Ascending aorta (tissue), 2 donors: ENCODE measurements at regions not wholly inside any gene's neighbourhood (a gene's known extent, or its start where the extent isn't known, plus 50 kb on each side); places are given as distances from the start of the nearest gene placed in this dataset.
"Not testable (repeated sequence)": the region's sequence is repeated elsewhere in the genome, so short reads cannot be mapped to it uniquely, and the experiment has no call there.

Source experiments
- DNase-seq, 2 donors: peaks; one replicate each; pipeline ENCODE4 v3.0.0-alpha.2; 2019; ENCODE audit warnings: low spot score in 2 of 2
- H3K27ac ChIP-seq, 2 donors: fragments of 200-600 bp; sonication (generic); one replicate each; pipeline ENCODE4 v1.5.1; 2016 to 2017; ENCODE audit warnings: mild to moderate bottlenecking in 1 of 2
- H3K27me3 ChIP-seq: fragments of 200-600 bp; sonication (generic); one replicate; pipeline ENCODE4 v1.5.1; 2017
- H3K36me3 ChIP-seq, 2 donors: fragments of 200-600 bp; sonication (generic); one replicate each; pipeline ENCODE4 v1.5.1; 2016
- H3K4me1 ChIP-seq, 2 donors: fragments of 200-600 bp; sonication (generic); one replicate each; pipeline ENCODE4 v1.5.1; 2016 to 2017; ENCODE audit warnings: mild to moderate bottlenecking in 1 of 2
- H3K4me3 ChIP-seq, 2 donors: fragments of 200-600 bp; sonication (generic); one replicate each; pipeline ENCODE4 v1.5.1; 2016 to 2017; ENCODE audit warnings: mild to moderate bottlenecking in 1 of 2
- H3K9me3 ChIP-seq, 2 donors: fragments of 200-600 bp; sonication (generic); one replicate each; pipeline ENCODE4 v1.5.1; 2016
- intact Hi-C: fragments of 100-400 bp; cut with DNase I; formaldehyde crosslinking; loops from one replicate; pipeline ENCODE4 v1.15.1; 2023
- TF ChIP-seq, protein P1 (sequence below), 3 experiments: fragments of 200-600 bp in 2 of 3; fragments of 450-650 bp in 1 of 3; sonication (generic) in 2 of 3; IDR thresholded peaks; one replicate each; pipeline ENCODE4 v1.5.1; 2016 to 2019; ENCODE audit warnings: antibody characterized with exemption in 3 of 3, mild to moderate bottlenecking in 1 of 3, moderate library complexity in 1 of 3

DNA sequence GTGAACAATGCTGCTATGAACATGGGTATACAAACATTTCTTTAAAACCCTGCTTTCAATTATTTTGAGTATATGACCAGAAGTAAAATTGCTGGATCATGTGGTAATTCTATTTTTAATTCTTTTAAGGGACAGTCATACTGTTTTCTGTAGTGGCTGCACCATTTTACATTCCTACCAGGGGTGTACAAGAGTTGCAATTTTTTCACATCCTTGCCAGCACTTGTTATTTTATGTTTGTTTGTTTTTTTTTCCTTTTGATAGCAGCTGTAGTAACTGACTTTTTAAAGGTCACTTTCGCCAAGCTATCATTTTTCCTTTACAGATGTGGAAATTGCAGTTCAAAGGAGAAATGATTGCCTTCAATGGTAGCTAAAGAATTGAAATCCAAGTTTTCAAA, 99.5 kb downstream of the GPR85 start:
- H3K4me1 ChIP-seq = peaks cover 0 to 5% of the 10 kb centered on the region in 2 donors
- intact Hi-C loops = no loop called here
- TF ChIP-seq, protein P1, sequence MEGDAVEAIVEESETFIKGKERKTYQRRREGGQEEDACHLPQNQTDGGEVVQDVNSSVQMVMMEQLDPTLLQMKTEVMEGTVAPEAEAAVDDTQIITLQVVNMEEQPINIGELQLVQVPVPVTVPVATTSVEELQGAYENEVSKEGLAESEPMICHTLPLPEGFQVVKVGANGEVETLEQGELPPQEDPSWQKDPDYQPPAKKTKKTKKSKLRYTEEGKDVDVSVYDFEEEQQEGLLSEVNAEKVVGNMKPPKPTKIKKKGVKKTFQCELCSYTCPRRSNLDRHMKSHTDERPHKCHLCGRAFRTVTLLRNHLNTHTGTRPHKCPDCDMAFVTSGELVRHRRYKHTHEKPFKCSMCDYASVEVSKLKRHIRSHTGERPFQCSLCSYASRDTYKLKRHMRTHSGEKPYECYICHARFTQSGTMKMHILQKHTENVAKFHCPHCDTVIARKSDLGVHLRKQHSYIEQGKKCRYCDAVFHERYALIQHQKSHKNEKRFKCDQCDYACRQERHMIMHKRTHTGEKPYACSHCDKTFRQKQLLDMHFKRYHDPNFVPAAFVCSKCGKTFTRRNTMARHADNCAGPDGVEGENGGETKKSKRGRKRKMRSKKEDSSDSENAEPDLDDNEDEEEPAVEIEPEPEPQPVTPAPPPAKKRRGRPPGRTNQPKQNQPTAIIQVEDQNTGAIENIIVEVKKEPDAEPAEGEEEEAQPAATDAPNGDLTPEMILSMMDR (IDR thresholded peaks at IDR 0.05) = no peak
- no peak for DNase-seq
- no peaks in the 10 kb centered on the region for H3K9me3 ChIP-seq
- H3K27ac ChIP-seq = no peak overlapping the region
- H3K36me3 ChIP-seq = no peaks in the 10 kb centered on the region
- H3K27me3 ChIP-seq = no peaks in the 10 kb centered on the region
- H3K4me3 ChIP-seq = no peak overlapping the region

- no peak overlapping the region for H3K27ac ChIP-seq
- TF ChIP-seq, protein P1 (IDR thresholded peaks at IDR 0.05) = no peak
- intact Hi-C loops = no loop called here
Observed at GRCh38 chr7:112986256-112987031, 100.2 kb downstream of the GPR85 start.

DNA sequence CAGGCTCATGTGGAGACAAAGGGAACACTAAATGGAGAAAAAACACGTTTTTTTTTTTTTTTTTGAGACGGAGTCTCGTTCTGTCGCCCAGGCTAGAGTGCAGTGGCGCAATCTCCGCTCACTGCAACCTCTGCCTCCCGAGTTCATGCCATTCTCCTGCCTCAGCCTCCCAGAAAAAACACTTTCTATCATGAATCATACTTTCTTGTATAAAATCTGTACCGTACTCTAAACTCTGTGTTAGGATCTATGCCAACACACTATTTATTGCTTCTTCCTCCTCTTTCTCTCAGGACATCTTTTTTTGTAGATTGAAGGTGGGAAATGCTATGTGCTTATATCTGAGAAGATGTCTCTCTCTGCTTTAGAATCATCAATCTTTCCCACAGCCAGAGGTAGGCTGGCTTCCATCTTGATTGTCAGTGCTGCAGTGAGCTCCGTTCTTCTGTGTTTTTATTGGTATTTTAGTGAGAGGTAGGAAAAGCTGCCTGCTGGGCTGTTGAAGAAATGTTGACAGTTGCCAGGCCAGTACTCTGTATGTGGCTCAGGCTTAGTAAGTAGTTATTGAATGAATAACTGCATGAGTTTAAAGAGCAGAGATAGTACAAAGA, 101.1 kb downstream of the GPR85 start:
- TF ChIP-seq, protein P1 (IDR thresholded peaks at IDR 0.05) = no peak
- H3K4me1 ChIP-seq = peaks cover 0 to 5% of the 10 kb centered on the region in 2 donors
- no peaks in the 10 kb centered on the region for H3K9me3 ChIP-seq
- intact Hi-C loops = no loop called here
- H3K4me3 ChIP-seq = no peak overlapping the region
- DNase-seq = no peak
- no peaks in the 10 kb centered on the region for H3K27me3 ChIP-seq
- no peak overlapping the region for H3K27ac ChIP-seq
- no peaks in the 10 kb centered on the region for H3K36me3 ChIP-seq

More at GRCh38 chr7:112986256-112987031, 100.2 kb downstream of the GPR85 start:
- H3K4me3 ChIP-seq = no peak overlapping the region
- H3K27me3 ChIP-seq = no peaks in the 10 kb centered on the region
- peaks cover 0 to 5% of the 10 kb centered on the region in 2 donors for H3K4me1 ChIP-seq
- no peaks in the 10 kb centered on the region for H3K9me3 ChIP-seq
- no peak for DNase-seq
- H3K36me3 ChIP-seq = no peaks in the 10 kb centered on the region

GRCh38 chr7:112982441-112983063, 104.1 kb downstream of the GPR85 start:
- intact Hi-C loops = no loop called here
- Histone ChIP-seq H3K4me1 (peaks cover 0 to 5% of the 10 kb centered on the region in 2 donors), H3K27ac (no peak overlapping the region), H3K36me3 (no peaks in the 10 kb centered on the region), H3K4me3 (no peak overlapping the region), H3K9me3 (no peaks in the 10 kb centered on the region), H3K27me3 (no peaks in the 10 kb centered on the region)
- TF ChIP-seq, protein P1 (IDR thresholded peaks at IDR 0.05) = no peak
- no peak for DNase-seq

GRCh38 chr7:112981966-112982365, 104.7 kb downstream of the GPR85 start:
- H3K27me3 ChIP-seq = no peaks in the 10 kb centered on the region
- TF ChIP-seq, protein P1 (IDR thresholded peaks at IDR 0.05) = no peak
- H3K9me3 ChIP-seq = no peaks in the 10 kb centered on the region
- no peaks in the 10 kb centered on the region for H3K36me3 ChIP-seq
- H3K27ac ChIP-seq = no peak overlapping the region
- no peak for DNase-seq
- no peak overlapping the region for H3K4me3 ChIP-seq
- intact Hi-C loops = no loop called here
- H3K4me1 ChIP-seq = peaks cover 0 to under 1% of the 10 kb centered on the region in 2 donors

DNA sequence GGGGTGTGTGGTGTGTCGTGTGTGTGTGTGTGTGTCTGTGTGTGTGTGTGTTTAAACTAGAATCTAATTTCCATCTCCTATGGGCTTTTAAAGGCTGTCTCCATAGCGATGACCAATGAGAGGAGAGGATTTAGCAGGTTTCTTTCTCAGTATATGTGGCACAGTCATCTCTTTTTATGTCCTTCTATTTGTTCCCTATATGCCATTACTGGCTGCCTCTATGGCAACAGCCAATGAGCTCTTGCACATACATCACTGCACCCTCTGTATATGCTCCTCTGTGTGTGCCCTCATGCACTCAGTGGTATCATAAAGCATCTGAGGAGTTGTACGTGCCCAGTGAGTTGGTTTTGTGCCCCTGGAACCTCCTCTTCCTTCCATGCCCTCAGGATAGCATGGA, 107.6 kb downstream of the GPR85 start:
- H3K9me3 ChIP-seq, intact Hi-C loops, H3K4me3 ChIP-seq, H3K27me3 ChIP-seq, H3K27ac ChIP-seq, H3K36me3 ChIP-seq, DNase-seq, H3K4me1 ChIP-seq: not testable (repeated sequence)

DNA sequence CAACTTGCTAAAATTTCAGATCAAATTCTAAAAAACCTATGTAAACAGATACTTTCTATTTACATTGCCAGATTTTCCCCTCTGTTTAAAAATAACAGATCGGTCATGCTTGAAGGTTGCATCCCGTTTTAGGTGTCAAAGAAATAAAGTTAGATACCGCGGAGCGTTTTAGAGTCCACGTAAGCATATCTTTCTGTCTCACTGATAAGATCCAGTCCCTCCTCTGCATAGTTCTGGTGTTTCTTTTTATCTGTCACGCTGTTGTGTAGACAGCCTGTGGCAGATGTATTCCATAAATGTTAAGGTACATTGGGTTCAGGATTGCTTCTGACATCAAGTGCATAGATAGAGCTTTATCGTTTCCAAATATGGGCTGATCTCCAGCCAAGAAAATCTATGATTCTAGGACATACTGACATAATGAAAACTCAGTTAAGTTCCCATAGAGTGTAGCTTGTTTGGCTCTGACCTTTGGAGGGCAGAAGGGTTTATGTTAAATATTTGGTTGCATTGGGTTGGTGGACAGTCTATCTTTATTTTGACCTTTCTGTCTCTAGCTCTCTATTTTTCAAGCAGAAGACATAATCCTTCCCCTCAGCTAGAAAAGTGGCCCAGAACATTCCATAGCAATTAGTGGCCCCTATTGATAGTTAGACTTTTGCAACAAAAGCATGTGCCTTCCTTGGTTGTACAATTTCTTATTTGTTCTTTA, 109.2 kb downstream of the GPR85 start:
- H3K4me3 ChIP-seq, H3K36me3 ChIP-seq, DNase-seq, intact Hi-C loops, H3K27ac ChIP-seq, H3K4me1 ChIP-seq, H3K27me3 ChIP-seq, H3K9me3 ChIP-seq: not testable (repeated sequence)
